GM18861 (cell line): ENCODE measurements at regions not wholly inside any gene's neighbourhood (a gene's known extent, or its start where the extent isn't known, plus 50 kb on each side); places are given as distances from the start of the nearest gene placed in this dataset.

Experiments used
- ATAC-seq: cut with Tn5 transposase; IDR thresholded peaks from one replicate; pipeline ENCODE4 v1.9.1; 2021; ENCODE audit not compliant: unreplicated experiment

DNA sequence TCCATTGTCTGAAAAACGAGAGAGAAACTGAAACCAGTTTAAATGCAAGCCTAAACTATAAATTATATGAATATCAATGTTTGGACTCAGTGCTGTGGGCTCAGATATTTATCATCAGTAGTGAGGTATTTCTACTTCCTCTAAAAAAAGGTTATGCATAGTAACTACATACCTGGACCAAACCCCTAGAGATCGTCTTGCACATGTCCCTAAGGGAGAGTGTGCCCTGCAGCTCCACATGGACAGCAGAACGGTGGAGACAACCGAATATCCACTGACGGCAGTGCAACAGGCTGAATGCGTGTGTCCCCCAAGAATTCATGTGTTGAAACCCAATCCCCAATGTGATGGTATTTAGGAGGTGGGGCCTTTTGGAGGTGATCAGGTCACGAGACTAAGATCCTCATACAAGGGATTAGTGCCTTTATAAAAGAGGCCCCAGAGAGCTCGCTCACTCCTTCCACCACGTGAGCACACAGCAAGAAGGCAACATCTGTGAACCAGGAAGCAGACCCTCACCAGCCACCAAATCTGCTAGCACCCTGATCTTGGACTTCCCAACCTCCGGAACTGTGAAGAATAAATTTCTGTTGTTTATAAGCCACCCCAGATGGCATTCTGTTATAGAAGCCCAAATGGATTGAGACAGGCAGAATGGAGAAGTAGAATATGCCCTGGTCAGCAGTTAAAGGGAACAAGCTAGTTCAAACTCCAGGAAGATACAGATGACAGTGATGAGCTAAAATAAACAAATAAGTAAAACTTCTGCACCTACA lies 208.4 kb downstream of the ANAPC1 start:
- no peak for ATAC-seq

DNA sequence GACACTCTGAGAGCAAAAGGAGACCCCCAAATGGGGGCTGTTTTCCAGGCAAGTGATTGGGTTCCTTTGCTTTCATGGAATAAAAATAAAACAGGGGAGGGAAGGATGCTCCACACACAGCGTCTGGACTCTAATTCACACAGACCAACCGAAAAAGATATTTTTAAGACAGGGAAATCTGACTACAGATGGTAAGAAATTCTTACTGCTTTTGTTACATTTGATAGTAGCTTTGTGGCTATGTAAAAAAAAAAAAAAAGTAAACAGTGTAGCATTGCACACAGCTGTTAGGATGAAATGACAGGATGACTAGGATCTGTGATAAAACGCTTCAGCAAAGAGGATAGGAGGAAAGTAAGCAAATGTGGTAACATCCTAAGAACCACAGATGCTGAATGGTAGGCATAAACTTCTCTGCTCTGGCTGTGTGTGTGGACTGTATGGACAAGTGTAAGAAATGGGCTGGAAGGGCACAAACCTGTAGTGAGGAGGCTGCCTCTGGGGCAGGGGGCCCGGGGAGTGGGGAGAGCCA lies 207.6 kb downstream of the ANAPC1 start:
- ATAC-seq = no peak

- no peak for ATAC-seq
Measured at GRCh38 chr2:111678161-111678560, 205.8 kb downstream of the ANAPC1 start.

GRCh38 chr2:111678651-111679050 lies 205.3 kb downstream of the ANAPC1 start:
- ATAC-seq = no peak

GRCh38 chr2:111679202-111679601 lies 204.8 kb downstream of the ANAPC1 start:
- no peak for ATAC-seq

- ATAC-seq = no peak
Measured at GRCh38 chr2:111684611-111685010, 199.4 kb downstream of the ANAPC1 start.

DNA sequence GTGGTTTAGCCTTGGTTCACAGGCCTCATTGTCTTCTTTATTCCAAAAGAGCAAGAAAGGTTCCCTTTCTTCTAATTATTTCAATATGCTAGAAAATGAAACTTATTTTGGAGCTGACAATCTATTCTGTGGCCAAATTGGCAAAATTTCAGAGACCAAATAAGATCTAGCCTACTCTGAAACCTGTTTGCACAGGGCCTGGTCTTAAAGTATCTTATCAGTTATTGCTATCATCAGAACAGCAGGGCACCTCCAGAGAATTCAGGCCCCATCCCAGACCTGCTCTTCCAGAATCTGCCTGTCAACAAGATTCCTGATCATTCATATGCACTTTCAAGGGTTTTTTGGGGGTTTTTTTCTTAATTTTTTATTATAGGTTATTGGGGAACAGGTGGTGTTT lies 198.7 kb downstream of the ANAPC1 start:
- no peak for ATAC-seq

DNA sequence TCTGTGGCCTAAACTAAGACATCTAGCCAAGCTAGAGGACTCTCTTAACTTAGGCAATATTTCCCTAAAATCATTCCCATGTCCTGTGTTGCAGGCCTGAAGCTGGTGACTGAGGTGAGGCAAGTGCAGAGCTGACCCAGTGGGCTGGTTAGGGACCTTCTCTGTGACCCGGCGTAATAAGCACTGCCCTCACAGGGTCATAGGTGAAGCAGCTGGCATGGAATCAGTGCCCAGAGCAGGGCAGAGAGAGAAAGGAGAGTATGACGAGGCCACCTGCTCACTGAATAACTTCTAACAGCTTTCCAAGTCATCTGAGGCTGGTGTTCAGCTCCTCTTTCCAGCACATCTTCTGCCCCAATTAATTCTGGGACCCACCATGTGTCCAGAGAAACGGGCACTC lies 197.0 kb downstream of the ANAPC1 start:
- no peak for ATAC-seq

- no peak for ATAC-seq
Measured at GRCh38 chr2:111687911-111688310, 196.1 kb downstream of the ANAPC1 start.

- ATAC-seq = no peak
Measured at GRCh38 chr2:111688482-111688881, 195.5 kb downstream of the ANAPC1 start.

GRCh38 chr2:111689174-111689573 lies 194.8 kb downstream of the ANAPC1 start:
- no peak for ATAC-seq

GRCh38 chr2:111689941-111690340 lies 194.1 kb downstream of the ANAPC1 start:
- no peak for ATAC-seq

DNA sequence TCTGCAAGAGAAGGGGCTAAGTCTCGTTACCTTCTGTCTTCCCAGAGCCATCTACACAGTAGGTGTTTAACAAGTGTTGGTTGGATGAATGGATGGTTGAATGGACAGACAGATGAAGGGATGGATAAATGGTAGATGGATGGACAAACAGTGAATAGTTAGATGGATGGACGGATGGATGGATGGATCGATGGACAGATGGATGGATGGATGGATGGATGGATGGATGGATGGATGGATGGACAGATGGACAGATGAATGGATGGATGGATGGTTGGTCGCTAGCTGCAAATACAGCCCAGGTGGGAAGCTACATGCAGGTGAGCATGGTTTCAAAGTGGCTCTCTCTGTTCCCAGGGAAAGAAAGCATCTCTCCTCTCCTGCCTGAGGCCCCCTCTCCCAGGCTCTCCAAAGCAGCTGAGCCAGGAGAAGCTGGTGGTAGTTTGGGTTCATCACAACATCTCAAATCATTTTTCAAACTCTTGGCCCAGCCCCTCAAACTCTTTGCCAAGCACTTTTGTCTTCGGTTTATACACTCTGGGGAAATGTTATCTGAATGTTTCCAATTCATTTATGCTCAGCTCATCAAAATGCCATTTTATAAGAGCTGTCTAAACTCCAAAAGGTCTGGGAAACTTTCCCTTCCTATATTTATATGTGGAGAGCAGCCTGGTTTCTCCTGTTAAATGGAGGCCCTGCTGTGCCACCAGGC lies 192.7 kb downstream of the ANAPC1 start:
- no peak for ATAC-seq

- ATAC-seq = no peak
Measured at GRCh38 chr2:111692311-111692710, 191.7 kb downstream of the ANAPC1 start.

- no peak for ATAC-seq
Measured at GRCh38 chr2:111694700-111695101, 189.3 kb downstream of the ANAPC1 start.

DNA sequence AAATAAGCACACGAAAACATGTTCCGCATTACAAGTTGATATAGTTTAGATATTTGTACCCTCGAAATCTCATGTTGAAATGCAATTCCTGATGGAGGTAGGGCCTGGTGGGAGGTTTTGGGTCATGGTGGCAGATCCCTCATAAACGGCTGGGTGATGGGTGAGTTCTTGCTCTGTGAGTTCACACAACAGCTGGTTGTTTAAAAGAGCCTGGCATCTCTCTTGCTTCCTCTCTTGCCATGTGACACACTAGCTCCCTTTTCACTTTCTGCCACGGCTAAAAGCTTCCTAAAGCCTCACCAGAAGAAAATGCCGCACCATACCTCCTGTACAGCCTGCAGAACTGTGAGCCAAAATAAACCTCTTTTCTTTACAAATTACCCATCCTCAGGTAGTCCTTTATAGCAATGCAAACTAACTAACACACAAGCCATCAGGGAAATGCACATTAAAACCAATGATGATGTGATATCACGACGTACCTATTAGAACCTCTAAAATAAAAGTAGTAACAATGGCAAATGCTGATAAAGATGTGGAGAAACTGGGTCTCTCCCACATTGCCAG lies 188.5 kb downstream of the ANAPC1 start:
- ATAC-seq = no peak

DNA sequence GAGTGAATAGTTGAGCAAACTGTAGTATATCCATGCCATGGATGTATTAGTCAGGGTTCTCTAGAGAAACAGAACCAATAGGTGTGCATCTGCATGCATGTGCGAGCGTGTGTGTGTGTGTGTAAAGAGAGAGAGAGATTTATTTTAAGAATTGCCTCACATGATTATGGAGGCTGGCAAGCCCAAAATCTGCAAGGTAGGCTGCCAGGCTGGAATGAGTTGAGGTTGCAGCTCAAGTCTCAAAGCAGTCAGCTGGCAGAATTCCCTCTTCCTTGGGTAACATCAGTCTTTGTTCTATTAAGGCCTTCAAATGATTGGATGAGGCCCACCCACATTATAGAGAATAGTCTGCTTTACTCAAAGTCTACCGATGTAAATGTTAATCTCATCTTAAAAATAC lies 187.8 kb downstream of the ANAPC1 start:
- ATAC-seq = no peak

- no peak for ATAC-seq
Measured at GRCh38 chr2:111697560-111697959, 186.4 kb downstream of the ANAPC1 start.

DNA sequence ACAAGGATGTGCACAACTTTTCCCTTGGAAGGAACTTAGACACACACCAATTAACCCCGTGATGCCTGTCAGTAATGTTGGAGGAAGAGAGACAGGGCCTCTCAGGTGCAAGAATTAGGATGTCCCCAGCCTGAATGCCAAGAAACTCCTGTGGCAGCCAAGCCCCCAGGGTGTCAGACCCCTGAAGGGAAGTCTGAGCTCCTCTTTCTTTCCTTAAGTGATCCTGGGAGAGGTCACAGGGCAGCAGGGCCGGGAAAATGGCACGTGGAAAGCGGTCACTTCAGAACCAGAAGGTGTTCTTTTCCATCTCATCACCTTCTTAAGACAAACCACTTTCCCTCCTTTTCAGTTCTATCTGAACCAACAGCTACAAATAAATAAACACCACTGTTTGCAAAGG lies 185.9 kb downstream of the ANAPC1 start:
- no peak for ATAC-seq

GRCh38 chr2:111698743-111699554 lies 185.0 kb downstream of the ANAPC1 start:
- ATAC-seq = no peak

DNA sequence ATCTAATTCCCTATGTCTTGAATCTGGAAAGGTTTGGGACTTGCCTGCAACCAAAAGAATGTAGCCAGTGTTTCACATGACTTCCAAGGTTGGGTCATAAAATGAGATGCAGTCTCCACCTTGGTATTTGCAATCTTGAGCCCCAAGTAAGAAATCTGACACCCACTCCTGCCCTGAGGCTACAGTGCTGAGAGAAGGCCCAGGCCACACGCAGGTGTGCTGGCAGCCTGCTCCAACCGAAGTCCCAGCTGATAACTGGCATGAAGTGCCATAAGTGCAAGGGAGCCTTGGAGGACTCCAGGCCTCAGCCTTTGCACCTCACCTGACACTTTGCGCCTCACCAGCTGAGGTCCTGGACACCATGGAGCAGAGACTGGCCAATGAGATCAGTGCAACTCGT lies 182.7 kb downstream of the ANAPC1 start:
- no peak for ATAC-seq
